A549 (cell line): ENCODE measurements at regions not wholly inside any gene's neighbourhood (a gene's known extent, or its start where the extent isn't known, plus 50 kb on each side); places are given as distances from the start of the nearest gene placed in this dataset.

Experiments
- CBX8 ChIP-seq: fragments of 200-600 bp; sonication (generic); IDR thresholded peaks from 2 replicates; pipeline ENCODE4 v1.6.1; 2016
- CHD2 ChIP-seq: fragments of 150-350 bp; IDR thresholded peaks from 2 replicates; pipeline ENCODE4 v1.6.1; 2014; ENCODE audit warnings: low read length; ENCODE audit not compliant: partially characterized antibody
- HDAC2 ChIP-seq: fragments of 200-600 bp; sonication (generic); IDR thresholded peaks from 2 replicates; pipeline ENCODE4 v1.6.1; 2016
- MAX ChIP-seq: IDR thresholded peaks from 2 replicates; pipeline ENCODE4 v1.6.1; 2012
- NR3C1 ChIP-seq: fragments of >200 bp; sonication (Bioruptor Twin); formaldehyde crosslinking; IDR thresholded peaks from 3 replicates; pipeline ENCODE4 v1.6.1; 2017
- PHF8 ChIP-seq: fragments of 200-600 bp; sonication (generic); IDR thresholded peaks from 2 replicates; pipeline ENCODE4 v1.6.1; 2016; ENCODE audit warnings: low read depth, mild to moderate bottlenecking, antibody characterized with exemption, moderate library complexity, borderline replicate concordance
- POLR2A ChIP-seq: IDR thresholded peaks from 2 replicates; pipeline ENCODE4 v1.6.1; 2012; ENCODE audit warnings: mild to moderate bottlenecking, low read length
- RAD21 ChIP-seq, 2 experiments: fragments of >200 bp in 1 of 2; sonication (Bioruptor Twin) in 1 of 2; formaldehyde crosslinking in 1 of 2; IDR thresholded peaks in 1 of 2; conservative IDR thresholded peaks in 1 of 2; 2 replicates in 1 of 2; 3 replicates in 1 of 2; pipeline ENCODE4 v1.6.1; 2012 to 2018; ENCODE audit warnings: inconsistent platforms in 1 of 2
- RFX5 ChIP-seq: fragments of 450-650 bp; IDR thresholded peaks from 2 replicates; pipeline ENCODE4 v1.7.1; 2014; ENCODE audit warnings: antibody characterized with exemption, mild to moderate bottlenecking, moderate library complexity
- SREBF2 ChIP-seq: fragments of 450-650 bp; IDR thresholded peaks from 2 replicates; pipeline ENCODE4 v1.6.1; 2014; ENCODE audit warnings: mild to moderate bottlenecking, moderate library complexity
- TF ChIP-seq, protein P1 (sequence below): fragments of >200 bp; sonication (Bioruptor Twin); formaldehyde crosslinking; IDR thresholded peaks from 3 replicates; pipeline ENCODE4 v1.5.1; 2016

DNA sequence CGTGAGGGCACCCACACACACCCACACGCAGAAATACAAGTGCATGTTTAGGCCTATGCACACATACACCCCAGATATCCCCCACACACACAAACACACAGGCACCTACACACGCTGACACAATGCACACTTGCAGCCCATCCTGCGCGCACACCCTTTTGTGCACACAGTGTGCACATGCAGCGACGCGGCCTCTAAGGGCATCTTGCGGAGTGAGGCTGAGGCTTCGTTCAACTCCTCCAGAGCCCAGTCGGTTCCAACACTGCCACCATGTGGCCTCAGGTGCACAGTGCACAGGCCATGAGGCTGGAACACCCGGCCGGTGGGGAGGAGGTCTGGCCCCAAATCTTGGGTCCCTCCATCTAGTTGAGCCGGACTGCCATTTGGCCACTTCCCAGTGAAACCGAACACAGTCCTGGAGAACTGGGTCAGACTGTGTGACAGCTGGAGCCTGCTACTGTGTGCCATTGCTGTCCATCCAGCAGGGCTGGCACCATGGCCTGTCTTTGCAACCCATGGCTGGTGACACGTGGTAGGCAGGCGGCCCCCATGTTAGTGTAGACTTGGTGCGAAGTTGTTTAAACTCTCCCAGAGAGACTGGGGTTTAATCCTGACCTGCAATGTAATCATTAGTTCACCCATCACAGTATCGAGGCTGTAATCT is 97.7 kb upstream of the MVB12B start:
- TF ChIP-seq, protein P1, sequence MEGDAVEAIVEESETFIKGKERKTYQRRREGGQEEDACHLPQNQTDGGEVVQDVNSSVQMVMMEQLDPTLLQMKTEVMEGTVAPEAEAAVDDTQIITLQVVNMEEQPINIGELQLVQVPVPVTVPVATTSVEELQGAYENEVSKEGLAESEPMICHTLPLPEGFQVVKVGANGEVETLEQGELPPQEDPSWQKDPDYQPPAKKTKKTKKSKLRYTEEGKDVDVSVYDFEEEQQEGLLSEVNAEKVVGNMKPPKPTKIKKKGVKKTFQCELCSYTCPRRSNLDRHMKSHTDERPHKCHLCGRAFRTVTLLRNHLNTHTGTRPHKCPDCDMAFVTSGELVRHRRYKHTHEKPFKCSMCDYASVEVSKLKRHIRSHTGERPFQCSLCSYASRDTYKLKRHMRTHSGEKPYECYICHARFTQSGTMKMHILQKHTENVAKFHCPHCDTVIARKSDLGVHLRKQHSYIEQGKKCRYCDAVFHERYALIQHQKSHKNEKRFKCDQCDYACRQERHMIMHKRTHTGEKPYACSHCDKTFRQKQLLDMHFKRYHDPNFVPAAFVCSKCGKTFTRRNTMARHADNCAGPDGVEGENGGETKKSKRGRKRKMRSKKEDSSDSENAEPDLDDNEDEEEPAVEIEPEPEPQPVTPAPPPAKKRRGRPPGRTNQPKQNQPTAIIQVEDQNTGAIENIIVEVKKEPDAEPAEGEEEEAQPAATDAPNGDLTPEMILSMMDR: peak; percentile 78
- TF ChIP-seq POLR2A (no peak), RAD21 (conservative IDR thresholded peaks at IDR 0.05 in 1 of 2, IDR thresholded peaks at IDR 0.05 in 1 of 2) (peak; percentile 80 to 84), CBX8 (no peak), MAX (peak; percentile 68), RFX5 (no peak), CHD2 (no peak), SREBF2 (no peak), PHF8 (no peak), NR3C1 (no peak), HDAC2 (no peak)
